ENCODE measurements at regions not wholly inside any gene's neighbourhood (a gene's known extent, or its start where the extent isn't known, plus 50 kb on each side); places are given as distances from the start of the nearest gene placed in this dataset.

- no peak for DNase-seq
Observed at GRCh38 chr10:111458256-111458655, 381.4 kb downstream of the ADRA2A start.

GRCh38 chr10:111459967-111460366 lies 383.1 kb downstream of the ADRA2A start:
- DNase-seq = no peak

- DNase-seq = no peak
Observed at GRCh38 chr10:111472445-111472844, 395.6 kb downstream of the ADRA2A start.

GRCh38 chr10:111473361-111473760 lies 396.5 kb downstream of the ADRA2A start:
- no peak for DNase-seq

DNA sequence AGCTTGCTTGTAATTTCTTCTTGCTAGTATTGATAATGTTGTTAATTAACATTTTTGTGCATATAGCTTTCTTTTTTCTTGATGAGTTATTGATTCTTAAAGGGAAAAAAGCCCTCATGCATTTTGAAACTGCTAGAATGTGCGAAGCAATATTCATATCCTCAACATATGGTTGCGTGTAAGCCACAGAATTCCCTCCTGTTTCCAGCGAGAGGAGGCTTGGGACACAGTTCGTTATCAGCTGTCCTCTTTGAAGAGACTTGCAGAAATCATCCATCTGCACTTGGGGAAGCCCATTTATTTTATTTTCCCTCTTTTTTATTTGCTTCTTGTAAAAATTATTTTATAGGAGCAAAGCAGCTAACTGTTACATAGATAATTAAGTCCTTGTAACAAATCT lies 398.0 kb downstream of the ADRA2A start:
- DNase-seq = no peak

GRCh38 chr10:111475720-111476119 lies 398.9 kb downstream of the ADRA2A start:
- DNase-seq = no peak

GRCh38 chr10:111478651-111479050 lies 401.8 kb downstream of the ADRA2A start:
- DNase-seq = no peak

DNA sequence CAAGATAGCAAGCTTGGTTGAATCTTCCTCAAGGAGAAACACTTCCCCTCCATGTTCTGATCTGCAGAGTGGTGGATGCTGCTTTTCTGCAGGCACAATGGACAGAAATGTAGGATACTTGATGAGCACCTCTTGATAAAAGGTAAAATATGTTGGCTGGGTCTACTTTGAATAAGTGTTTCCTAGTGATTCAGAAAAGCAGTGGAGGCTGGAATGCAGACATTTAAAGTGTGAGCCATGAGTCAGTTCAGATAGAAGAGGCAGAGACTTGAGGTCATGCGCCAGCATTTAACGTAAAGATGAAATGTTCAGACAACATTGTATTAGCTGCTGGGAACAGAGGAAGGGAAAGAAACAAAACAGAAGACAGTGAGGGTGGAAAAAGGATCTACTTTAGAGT lies 403.1 kb downstream of the ADRA2A start:
- DNase-seq = no peak

GRCh38 chr10:111481261-111481826 lies 404.5 kb downstream of the ADRA2A start:
- DNase-seq = no peak

DNA sequence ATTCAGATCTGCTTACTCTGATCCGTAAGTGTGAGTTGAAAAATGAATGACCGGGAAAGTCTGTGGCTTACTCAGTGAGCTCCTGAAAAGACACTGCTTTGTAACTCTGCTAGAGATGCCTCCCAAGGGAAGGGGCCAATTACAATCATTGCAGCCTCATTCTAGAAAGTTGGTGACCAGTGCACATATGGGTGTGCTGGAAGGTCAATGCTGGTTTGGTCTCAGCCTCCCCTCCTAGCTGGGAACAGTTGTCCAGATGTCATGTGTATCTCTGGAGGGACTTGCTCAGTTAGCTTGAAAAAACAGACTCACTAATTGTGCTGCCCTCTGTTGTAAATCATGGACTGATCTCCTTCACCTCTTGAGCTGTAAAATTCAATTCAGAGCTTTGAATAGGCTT lies 405.0 kb downstream of the ADRA2A start:
- no peak for DNase-seq

GRCh38 chr10:111482621-111483216 lies 405.9 kb downstream of the ADRA2A start:
- DNase-seq = no peak

DNA sequence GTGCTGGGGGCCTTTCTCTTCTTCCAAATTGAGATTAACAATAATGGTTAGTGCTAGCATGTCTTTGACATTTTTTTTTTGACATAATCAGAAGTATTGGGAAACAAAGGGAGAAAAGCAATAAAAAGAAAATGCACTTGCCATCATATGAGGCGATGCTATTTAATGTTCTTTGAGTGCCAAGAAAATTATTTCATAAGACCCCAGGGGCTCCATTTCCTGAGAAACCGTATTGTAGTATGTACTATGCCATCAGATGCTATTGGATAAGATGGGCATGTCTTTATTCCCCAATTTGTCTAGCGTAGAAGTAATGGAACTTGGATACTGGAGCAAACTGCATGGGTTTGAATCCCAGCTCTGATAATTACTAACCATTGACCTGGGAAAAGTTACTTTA lies 408.9 kb downstream of the ADRA2A start:
- no peak for DNase-seq

GRCh38 chr10:111486346-111486745 lies 409.5 kb downstream of the ADRA2A start:
- DNase-seq = no peak

GRCh38 chr10:111488668-111489067 lies 411.8 kb downstream of the ADRA2A start:
- no peak for DNase-seq

DNA sequence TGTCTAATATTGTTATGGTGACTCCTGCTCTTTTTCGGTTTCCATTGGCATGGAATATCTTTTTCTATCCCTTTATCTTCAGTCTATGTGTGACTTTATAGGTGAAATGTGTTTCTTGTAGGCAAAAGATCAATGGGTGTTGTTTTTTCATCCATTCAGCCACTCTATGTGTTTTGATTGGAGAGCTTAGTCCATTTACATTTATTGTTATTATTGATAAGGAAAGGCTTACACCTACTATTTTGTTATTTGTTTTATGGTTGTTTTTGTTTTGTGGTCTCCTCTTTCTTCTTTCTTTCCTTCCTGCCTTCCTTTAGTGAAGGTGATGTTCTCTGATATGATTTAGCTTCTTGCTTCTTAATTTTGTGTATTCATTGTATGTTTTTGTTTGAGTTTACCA lies 414.3 kb downstream of the ADRA2A start:
- no peak for DNase-seq

DNA sequence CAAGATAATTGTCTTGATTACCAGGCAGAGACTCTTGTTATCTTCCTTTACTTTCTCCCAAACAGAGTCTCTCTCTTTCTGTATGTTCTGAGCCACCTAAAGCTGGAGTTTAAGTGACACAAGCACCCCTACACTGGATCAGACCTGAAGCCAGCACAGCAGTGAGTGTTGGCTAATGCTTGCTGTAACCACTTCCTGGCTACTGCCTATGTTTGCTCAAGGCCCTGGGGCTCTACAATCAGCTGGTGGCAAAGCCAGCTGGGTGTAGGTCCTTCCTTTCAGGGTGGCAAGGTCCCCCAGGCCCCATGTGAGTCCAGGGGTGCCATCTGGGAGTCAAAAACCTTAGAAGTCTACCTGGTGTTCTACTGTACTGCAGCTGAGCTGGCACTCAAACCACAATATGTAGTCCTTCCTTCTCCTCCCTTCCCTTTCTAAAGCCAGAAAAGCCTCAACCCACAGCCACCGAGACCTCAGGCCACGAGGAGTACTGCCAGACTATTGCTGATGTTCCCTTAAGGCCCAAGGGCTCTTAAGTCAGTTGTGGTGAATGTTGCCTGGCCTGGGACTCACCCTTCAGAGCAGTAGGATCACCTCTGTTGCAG lies 416.3 kb downstream of the ADRA2A start:
- DNase-seq = no peak

- DNase-seq = no peak
Observed at GRCh38 chr10:111498560-111498959, 421.7 kb downstream of the ADRA2A start.

GRCh38 chr10:111504376-111504775 lies 427.5 kb downstream of the ADRA2A start:
- no peak for DNase-seq

GRCh38 chr10:111506266-111507034 lies 429.6 kb downstream of the ADRA2A start:
- no peak for DNase-seq

- DNase-seq = no peak
Observed at GRCh38 chr10:111511751-111512150, 434.9 kb downstream of the ADRA2A start.

DNA sequence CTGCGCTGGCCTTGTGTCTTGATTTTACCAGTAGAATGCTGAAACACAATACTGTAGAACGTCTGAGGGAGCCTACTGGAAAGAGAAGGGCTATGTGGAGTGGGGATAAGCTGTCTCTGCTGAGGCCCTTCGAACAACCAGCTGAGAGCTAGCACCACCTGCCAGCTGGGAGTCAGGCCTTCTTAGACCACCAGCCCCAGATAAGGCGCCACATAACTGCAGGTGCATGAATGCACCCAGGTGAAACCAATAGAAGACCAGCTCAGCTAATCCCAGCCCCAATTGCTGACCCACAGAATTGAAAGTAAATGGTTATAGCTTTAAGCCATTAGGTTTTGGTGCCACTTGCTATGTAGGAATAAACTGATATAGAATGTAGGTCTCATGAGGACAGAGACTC lies 438.4 kb downstream of the ADRA2A start:
- no peak for DNase-seq

- DNase-seq = no peak
Observed at GRCh38 chr10:111515706-111516105, 438.9 kb downstream of the ADRA2A start.

GRCh38 chr10:111516144-111516543 lies 439.3 kb downstream of the ADRA2A start:
- DNase-seq = no peak

GRCh38 chr10:111522141-111522540 lies 445.3 kb downstream of the ADRA2A start:
- DNase-seq = no peak

Measured in DMS 273 treated with DMSO at 0.1 percent for 48 hours (cell line).